H1 (cell line): ENCODE measurements at regions not wholly inside any gene's neighbourhood (a gene's known extent, or its start where the extent isn't known, plus 50 kb on each side); places are given as distances from the start of the nearest gene placed in this dataset.

Experiments
- CTCF ChIA-PET: fragments of 300-600 bp; sonication (Branson Sonifier 250); formaldehyde crosslinking; loops from one replicate; lab custom pipeline; 2021; ENCODE audit not compliant: partially characterized antibody; lab: Charles Lee
- POLR2A ChIA-PET: fragments of 300-600 bp; sonication (Branson Sonifier 250); formaldehyde crosslinking; loops from one replicate; lab custom pipeline; 2021; ENCODE audit warnings: inconsistent platforms; ENCODE audit not compliant: partially characterized antibody; lab: Charles Lee
- DNase-seq, 2 experiments: peaks; one replicate each; pipeline versions ENCODE4 v3.0.0 to v3.0.0-alpha.2; 2010 to 2022; ENCODE audit warnings: low spot score in 2 of 2, low read depth in 1 of 2, mixed read lengths in 1 of 2
- FAIRE-seq: peaks from 2 replicates; lab custom pipeline; 2011; peaks lifted over from hg19 to GRCh38; lab: Jason Lieb, UNC
- H2AFZ ChIP-seq: 2 replicates; pipeline ENCODE4 v1.8.1; 2012; ENCODE audit warnings: low read length, inconsistent platforms
- H2AK5ac ChIP-seq: 2 replicates; pipeline ENCODE4 v1.6.1; 2013; ENCODE audit warnings: low read depth, low read length
- H2BK120ac ChIP-seq: replicated peaks from 2 replicates; pipeline ENCODE3; 2013; ENCODE audit warnings: low read depth, low read length, inconsistent platforms
- H2BK12ac ChIP-seq: 2 replicates; pipeline ENCODE4 v1.6.1; 2013; ENCODE audit warnings: low read depth, low read length
- H2BK15ac ChIP-seq: 2 replicates; pipeline ENCODE4 v1.6.1; 2013; ENCODE audit warnings: low read length
- H2BK20ac ChIP-seq: 2 replicates; pipeline ENCODE4 v1.6.1; 2013; ENCODE audit warnings: low read length
- H2BK5ac ChIP-seq: 2 replicates; pipeline ENCODE4 v1.6.1; 2013; ENCODE audit warnings: low read depth, low read length
- H3K14ac ChIP-seq: 2 replicates; pipeline ENCODE4 v1.6.1; 2013; ENCODE audit warnings: inconsistent platforms; ENCODE audit not compliant: insufficient read length
- H3K18ac ChIP-seq: 2 replicates; pipeline ENCODE4 v1.6.1; 2013; ENCODE audit warnings: low read length; ENCODE audit errors: extremely low read depth
- H3K23ac ChIP-seq: 2 replicates; pipeline ENCODE4 v1.6.1; 2013; ENCODE audit warnings: inconsistent platforms; ENCODE audit not compliant: insufficient read length
- H3K23me2 ChIP-seq: 2 replicates; pipeline ENCODE4 v1.6.1; 2013; ENCODE audit warnings: low read depth, low read length
- H3K27ac ChIP-seq: 2 replicates; pipeline ENCODE4 v1.6.1; 2011; ENCODE audit warnings: low read depth, low read length, inconsistent platforms
- H3K27me3 ChIP-seq, 4 experiments: replicated peaks in 1 of 4; 1 replicate in 1 of 4; 2 replicates in 3 of 4; pipeline versions ENCODE4 v1.6.1 to v1.8.1; 2011 to 2013; ENCODE audit warnings: low read length in 3 of 4, mild to moderate bottlenecking in 3 of 4, inconsistent platforms in 2 of 4, mixed read lengths in 2 of 4, moderate library complexity in 1 of 4; ENCODE audit not compliant: control insufficient read depth in 3 of 4, insufficient read depth in 3 of 4; ENCODE audit errors: extremely low read depth in 1 of 4
- H3K36me3 ChIP-seq, 4 experiments: 2 replicates each; pipeline versions ENCODE4 v1.6.1 to v1.8.1; 2011 to 2013; ENCODE audit warnings: mild to moderate bottlenecking in 4 of 4, low read length in 3 of 4, moderate library complexity in 2 of 4, control low read depth in 1 of 4, inconsistent platforms in 1 of 4; ENCODE audit not compliant: insufficient read depth in 4 of 4, control insufficient read depth in 2 of 4
- H3K4ac ChIP-seq: replicated peaks from 2 replicates; pipeline ENCODE3; 2013; ENCODE audit warnings: low read length, low read depth, mixed read lengths, inconsistent platforms; ENCODE audit not compliant: insufficient read length
- H3K4me1 ChIP-seq, 4 experiments: replicated peaks in 1 of 4; 1 replicate in 1 of 4; 2 replicates in 3 of 4; pipeline versions ENCODE4 v1.6.1 to v1.8.1; 2011 to 2013; ENCODE audit warnings: low read length in 3 of 4, inconsistent platforms in 2 of 4, mixed read lengths in 1 of 4; ENCODE audit not compliant: insufficient read depth in 4 of 4, control insufficient read depth in 3 of 4
- H3K4me2 ChIP-seq, 2 experiments: 2 replicates each; pipeline versions ENCODE4 v1.6.1 to v1.8.1; 2011 to 2013; ENCODE audit warnings: low read depth in 2 of 2, low read length in 2 of 2, control low read depth in 1 of 2, inconsistent platforms in 1 of 2, mild to moderate bottlenecking in 1 of 2; ENCODE audit not compliant: insufficient read depth in 1 of 2
- H3K4me3 ChIP-seq, 4 experiments: fragments of 200-600, 300-600 bp in 1 of 4; sonication (generic), shearing (Covaris generic), sonication (Bioruptor Twin) in 1 of 4; 2 replicates each; pipeline versions ENCODE4 v1.5.1 to v1.8.1; 2011 to 2016; ENCODE audit warnings: low read length in 4 of 4, low read depth in 3 of 4, control low read depth in 2 of 4, inconsistent platforms in 2 of 4, mild to moderate bottlenecking in 2 of 4, mixed read lengths in 1 of 4, moderate library complexity in 1 of 4; ENCODE audit not compliant: insufficient read depth in 2 of 4; ENCODE audit errors: extremely low read depth in 1 of 4
- H3K56ac ChIP-seq: replicated peaks from 2 replicates; pipeline ENCODE3; 2013; ENCODE audit warnings: low read depth, mild to moderate bottlenecking, mixed read lengths, low read length, inconsistent platforms; ENCODE audit not compliant: insufficient read length
- H3K79me1 ChIP-seq: 2 replicates; pipeline ENCODE4 v1.6.1; 2013; ENCODE audit warnings: low read depth, low read length, control low read depth
- H3K79me2 ChIP-seq, 2 experiments: 2 replicates each; pipeline versions ENCODE4 v1.6.1 to v1.8.1; 2012 to 2013; ENCODE audit warnings: low read length in 2 of 2, mild to moderate bottlenecking in 2 of 2, inconsistent platforms in 1 of 2; ENCODE audit not compliant: insufficient read depth in 2 of 2, control insufficient read depth in 1 of 2
- H3K9ac ChIP-seq, 4 experiments: replicated peaks in 1 of 4; 1 replicate in 1 of 4; 2 replicates in 3 of 4; pipeline versions ENCODE4 v1.6.1 to v1.8.1; 2011 to 2013; ENCODE audit warnings: low read depth in 3 of 4, low read length in 3 of 4, control low read depth in 2 of 4, mild to moderate bottlenecking in 2 of 4, moderate library complexity in 2 of 4, inconsistent platforms in 1 of 4; ENCODE audit errors: extremely low read depth in 1 of 4
- H3K9me3 ChIP-seq, 2 experiments: 2 replicates each; pipeline versions ENCODE4 v1.6.1 to v1.8.1; 2012 to 2013; ENCODE audit warnings: mild to moderate bottlenecking in 2 of 2, moderate library complexity in 2 of 2, control low read depth in 1 of 2, inconsistent platforms in 1 of 2, low read depth in 1 of 2, low read length in 1 of 2, mixed read lengths in 1 of 2; ENCODE audit not compliant: insufficient read depth in 2 of 2
- H4K20me1 ChIP-seq, 2 experiments: replicated peaks in 1 of 2; 2 replicates each; pipeline versions ENCODE3 to v1.8.1; 2011 to 2013; ENCODE audit warnings: inconsistent platforms in 2 of 2, low read length in 2 of 2, mild to moderate bottlenecking in 1 of 2; ENCODE audit not compliant: insufficient read depth in 2 of 2, control insufficient read depth in 1 of 2
- H4K5ac ChIP-seq: 2 replicates; pipeline ENCODE4 v1.6.1; 2013; ENCODE audit warnings: low read length, low read depth, mixed read lengths, inconsistent platforms; ENCODE audit not compliant: insufficient read length
- H4K8ac ChIP-seq: 2 replicates; pipeline ENCODE4 v1.8.0; 2013; ENCODE audit warnings: mild to moderate bottlenecking, moderate library complexity, low read length, inconsistent platforms; ENCODE audit not compliant: insufficient read depth; ENCODE audit errors: extremely low read depth
- H4K91ac ChIP-seq: replicated peaks from 2 replicates; pipeline ENCODE3; 2013; ENCODE audit warnings: low read length, mixed read lengths, inconsistent platforms; ENCODE audit not compliant: insufficient read length
- BRCA1 ChIP-seq: IDR thresholded peaks from 2 replicates; pipeline ENCODE4 v1.6.1; 2012; ENCODE audit warnings: low read depth, low read length, improper control_type of control experiment
- CHD2 ChIP-seq: IDR thresholded peaks from 2 replicates; pipeline ENCODE4 v1.6.1; 2012; ENCODE audit warnings: low read length, improper control_type of control experiment
- EGR1 ChIP-seq: IDR thresholded peaks from 2 replicates; pipeline ENCODE4 v1.6.1; 2011; ENCODE audit warnings: low read depth, low read length, borderline replicate concordance
- EZH2 ChIP-seq: fragments of 200-600 bp; sonication (generic); IDR thresholded peaks from 2 replicates; pipeline ENCODE4 v1.7.1; 2012; ENCODE audit warnings: low read depth, mild to moderate bottlenecking, moderate library complexity, low read length, inconsistent platforms; ENCODE audit not compliant: severe bottlenecking
- FOSL1 ChIP-seq: IDR thresholded peaks from 2 replicates; pipeline ENCODE4 v1.6.1; 2011; ENCODE audit warnings: mild to moderate bottlenecking, low read depth, low read length, moderate library complexity; ENCODE audit not compliant: insufficient read depth
- KDM5A ChIP-seq: fragments of 200-600 bp; IDR thresholded peaks from 2 replicates; pipeline ENCODE4 v1.7.1; 2012; ENCODE audit warnings: mild to moderate bottlenecking, low read length, inconsistent platforms, mixed read lengths
- POLR2A ChIP-seq, 2 experiments: IDR thresholded peaks; 1 replicate in 1 of 2; 2 replicates in 1 of 2; pipeline ENCODE4 v1.6.1; 2011; ENCODE audit warnings: low read depth in 2 of 2, low read length in 2 of 2, mild to moderate bottlenecking in 2 of 2; ENCODE audit errors: control extremely low read depth in 1 of 2
- POLR2AphosphoS5 ChIP-seq: IDR thresholded peaks from 2 replicates; pipeline ENCODE4 v1.6.1; 2011; ENCODE audit warnings: low read depth, low read length
- SIX5 ChIP-seq: IDR thresholded peaks from 2 replicates; pipeline ENCODE4 v1.6.1; 2011; ENCODE audit warnings: mild to moderate bottlenecking, low read depth, low read length
- SP4 ChIP-seq: IDR thresholded peaks from 2 replicates; pipeline ENCODE4 v1.6.1; 2012; ENCODE audit warnings: low read length, inconsistent platforms
- TBP ChIP-seq: IDR thresholded peaks from 2 replicates; pipeline ENCODE4 v1.6.1; 2011; ENCODE audit warnings: low read depth, low read length, improper control_type of control experiment
- WGBS, 2 experiments: shearing (Covaris generic) in 1 of 2; methylation state at CpG; one replicate each; pipeline versions ENCODE4 v1.1.6 to v1.1.7; 2013 to 2015; ENCODE audit warnings: low lambda C conversion rate in 2 of 2, mixed read lengths in 2 of 2, inconsistent platforms in 1 of 2, low coverage in 1 of 2, missing lambda C conversion rate in 1 of 2; ENCODE audit not compliant: insufficient replicate concordance in 2 of 2, insufficient coverage in 1 of 2, insufficient read length in 1 of 2; ENCODE audit errors: extremely low coverage in 1 of 2, missing lambda C conversion rate in 1 of 2; 5-methylcytosine and 5-hydroxymethylcytosine counted together

GRCh38 chr6:15882345-15882744 is 219.5 kb upstream of the DTNBP1 start:
- no peak overlapping the region for H2AFZ ChIP-seq
- H3K56ac ChIP-seq = no peak overlapping the region
- DNase-seq = no peak
- H3K4ac ChIP-seq = no peak overlapping the region
- no peak overlapping the region for H3K23ac ChIP-seq
- WGBS, 2 experiments = 68% methylated on average over 4 of the region's 4 CpGs; no CpG with 5 or more reads in 1 of the 2 experiments
- no peak for FAIRE-seq
- H3K27me3 ChIP-seq = no peaks in the 10 kb centered on the region; a peak in 1 of 7 replicates
- H3K14ac ChIP-seq = no peak overlapping the region
- POLR2A ChIA-PET = interaction anchor here (2.5 kb wide), 1 partner anchor 249 kb away, joined by 5 read pairs; no protein-coding TSS in a partner anchor
- no peak overlapping the region for H3K4me3 ChIP-seq
- no peak overlapping the region for H2BK120ac ChIP-seq
- no peak overlapping the region for H2BK15ac ChIP-seq
- H3K9ac ChIP-seq = no peak overlapping the region
- no peak overlapping the region for H2AK5ac ChIP-seq
- H3K9me3 ChIP-seq = no peaks in the 10 kb centered on the region
- H3K27ac ChIP-seq = no peak overlapping the region
- no peaks in the 10 kb centered on the region for H3K4me1 ChIP-seq
- no peak overlapping the region for H4K5ac ChIP-seq
- H4K8ac ChIP-seq = no peak overlapping the region
- no peaks in the 10 kb centered on the region for H3K79me2 ChIP-seq
- H3K36me3 ChIP-seq = no peaks in the 10 kb centered on the region
- no peak overlapping the region for H4K91ac ChIP-seq
- H3K18ac ChIP-seq = no peak overlapping the region
- H2BK20ac ChIP-seq = no peak overlapping the region
- no peak overlapping the region for H2BK12ac ChIP-seq
- no peaks in the 10 kb centered on the region for H3K23me2 ChIP-seq
- no peaks in the 10 kb centered on the region for H3K79me1 ChIP-seq
- H4K20me1 ChIP-seq = no peaks in the 10 kb centered on the region
- no peak for TF ChIP-seq POLR2A (IDR thresholded peaks at IDR 0.05; ENCODE audit: control extremely low read depth in 1 of 2, low read depth in 2 of 2, low read length in 2 of 2)
- TF ChIP-seq FOSL1 = no peak
- TF ChIP-seq EZH2 = no peak
- no peak for TF ChIP-seq SP4
- no peak for TF ChIP-seq CHD2
- no peak for TF ChIP-seq SIX5
- no peak for TF ChIP-seq EGR1
- TF ChIP-seq BRCA1 = no peak
- no peak for TF ChIP-seq POLR2AphosphoS5
- TF ChIP-seq TBP = no peak
- TF ChIP-seq KDM5A = no peak
- no peak overlapping the region for H2BK5ac ChIP-seq
- no peak overlapping the region for H3K4me2 ChIP-seq
- CTCF ChIA-PET = interaction anchor here (0.9 to 1.6 kb wide), 3 partner anchors 9 to 301 kb away, joined by 3 to 4 read pairs (median 3); no protein-coding TSS in a partner anchor
